ENCODE measurements at regions not wholly inside any gene's neighbourhood (a gene's known extent, or its start where the extent isn't known, plus 50 kb on each side); places are given as distances from the start of the nearest gene placed in this dataset.
"Not testable (repeated sequence)": the region's sequence is repeated elsewhere in the genome, so short reads cannot be mapped to it uniquely, and the experiment has no call there.

- no peak for DNase-seq (ENCODE audit: low read depth in 3 of 3)
Measured at GRCh38 chr20:24836041-24836533, 113.0 kb upstream of the CST7 start.

- no peak for DNase-seq (ENCODE audit: low read depth in 3 of 3)
Measured at GRCh38 chr20:24836661-24837299, 112.3 kb upstream of the CST7 start.

GRCh38 chr20:24837781-24838450 is 111.2 kb upstream of the CST7 start:
- no peak for DNase-seq (ENCODE audit: low read depth in 3 of 3)

- DNase-seq (ENCODE audit: low read depth in 3 of 3), result no peak
Measured at GRCh38 chr20:24838546-24839535, 110.2 kb upstream of the CST7 start.

GRCh38 chr20:24840121-24840713 is 108.9 kb upstream of the CST7 start:
- no peak for DNase-seq (ENCODE audit: low read depth in 3 of 3)

GRCh38 chr20:24842274-24842917 is 106.7 kb upstream of the CST7 start:
- DNase-seq (ENCODE audit: low read depth in 3 of 3), result no peak

GRCh38 chr20:24842918-24843715 is 106.0 kb upstream of the CST7 start:
- DNase-seq (ENCODE audit: low read depth in 3 of 3), result no peak

GRCh38 chr20:24850176-24850575 is 98.9 kb upstream of the CST7 start:
- DNase-seq (ENCODE audit: low read depth in 3 of 3), result no peak

- no peak for DNase-seq (ENCODE audit: low read depth in 3 of 3)
Measured at GRCh38 chr20:24851346-24852019, 97.6 kb upstream of the CST7 start.

- DNase-seq (ENCODE audit: low read depth in 3 of 3), result no peak
Measured at GRCh38 chr20:24853916-24854315, 95.2 kb upstream of the CST7 start.

- no peak for DNase-seq (ENCODE audit: low read depth in 3 of 3)
Measured at GRCh38 chr20:24855848-24856247, 93.2 kb upstream of the CST7 start.

GRCh38 chr20:24858500-24858899 is 90.6 kb upstream of the CST7 start:
- not testable (repeated sequence) for DNase-seq (ENCODE audit: low read depth in 3 of 3)

- no peak for DNase-seq (ENCODE audit: low read depth in 3 of 3)
Measured at GRCh38 chr20:24859539-24859938, 89.5 kb upstream of the CST7 start.

GRCh38 chr20:24862186-24862585 is 86.9 kb upstream of the CST7 start:
- DNase-seq (ENCODE audit: low read depth in 3 of 3), result no peak

GRCh38 chr20:24862606-24863005 is 86.5 kb upstream of the CST7 start:
- DNase-seq (ENCODE audit: low read depth in 3 of 3), result no peak

- DNase-seq (ENCODE audit: low read depth in 3 of 3), result no peak
Measured at GRCh38 chr20:24863356-24863755, 85.7 kb upstream of the CST7 start.

GRCh38 chr20:24866008-24866407 is 83.1 kb upstream of the CST7 start:
- DNase-seq (ENCODE audit: low read depth in 3 of 3), result no peak

GRCh38 chr20:24866742-24867141 is 82.3 kb upstream of the CST7 start:
- DNase-seq (ENCODE audit: low read depth in 3 of 3), result no peak

- DNase-seq (ENCODE audit: low read depth in 3 of 3), result no peak
Measured at GRCh38 chr20:24867556-24867955, 81.5 kb upstream of the CST7 start.

GRCh38 chr20:24868396-24868927 is 80.6 kb upstream of the CST7 start:
- no peak for DNase-seq (ENCODE audit: low read depth in 3 of 3)

Measured in stimulated activated CD4-positive, alpha-beta T cell treated with anti-CD3 and anti-CD28 coated beads, TNF-alpha, amount 100 ng/mL, for 48 hours (primary cell).